ENCODE measurements at regions not wholly inside any gene's neighbourhood (a gene's known extent, or its start where the extent isn't known, plus 50 kb on each side); places are given as distances from the start of the nearest gene placed in this dataset.

- DNase-seq (ENCODE audit: low read depth): no peak
These were observed 60.7 kb upstream of the BCAT1 start for GRCh38 chr12:25009496-25010092.

- no peak for DNase-seq (ENCODE audit: low read depth)
These were observed 56.5 kb upstream of the BCAT1 start for GRCh38 chr12:25005376-25005775.

GRCh38 chr12:25004447-25004846, 55.5 kb upstream of the BCAT1 start:
- no peak for DNase-seq (ENCODE audit: low read depth)

GRCh38 chr12:25001311-25001710, 52.4 kb upstream of the BCAT1 start:
- no peak for DNase-seq (ENCODE audit: low read depth)

Measured in CMK (cell line).